ENCODE measurements at regions not wholly inside any gene's neighbourhood (a gene's known extent, or its start where the extent isn't known, plus 50 kb on each side); places are given as distances from the start of the nearest gene placed in this dataset.

DNA sequence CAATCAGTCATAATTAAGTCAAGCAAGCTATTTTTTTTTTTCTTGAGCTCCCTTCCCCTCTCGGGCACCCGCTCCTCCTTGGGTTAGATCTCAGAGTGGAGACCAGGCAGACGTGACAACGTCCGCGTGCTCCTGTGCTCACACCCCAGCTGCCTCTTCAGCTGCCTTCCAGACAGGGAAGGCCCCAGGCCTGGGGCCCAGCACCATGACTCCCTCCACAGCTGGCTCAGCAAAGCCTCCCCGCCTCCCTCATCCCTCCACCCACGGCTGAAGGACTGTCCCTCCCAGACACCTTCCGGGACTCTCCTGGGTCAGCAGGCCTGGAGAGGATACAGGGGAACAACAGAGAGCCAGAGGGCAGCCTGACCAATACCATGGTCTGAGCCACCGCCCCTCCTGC, 87.9 kb upstream of the LINGO1 start:
- no peaks in the 10 kb centered on the region for H3K4me1 ChIP-seq (ENCODE audit: insufficient read depth, low read length)
- no peak for FAIRE-seq
- no peak overlapping the region for H3K4me2 ChIP-seq (ENCODE audit: low read depth, low read length)
- intact Hi-C loops (cut with micrococcal nuclease; ENCODE audit: unreplicated experiment) = no loop called here
- H3K9ac ChIP-seq (ENCODE audit: insufficient read depth, low read depth, low read length) = no peak overlapping the region
- no peaks in the 10 kb centered on the region for H3K79me2 ChIP-seq (ENCODE audit: insufficient read depth, low read length)
- ChIA-PET POLR2A (no interaction called here), CTCF (ENCODE audit: low intra/inter-chr PET ratio, low total read pairs) (no interaction called here)
- H4K20me1 ChIP-seq (ENCODE audit: insufficient read depth, low read length) = no peaks in the 10 kb centered on the region
- WGBS (ENCODE audit: low lambda C conversion rate) = 47% methylated on average over 8 of the region's 10 CpGs
- H3K27me3 ChIP-seq (ENCODE audit: control insufficient read depth in 1 of 2, insufficient read depth in 2 of 2, low read length in 2 of 2) = peaks cover 4 to 17% of the 10 kb centered on the region in 2 experiments; a peak in 3 of 5 replicates
- ATAC-seq = no peak
- no peaks in the 10 kb centered on the region for H3K36me3 ChIP-seq (replicated peaks in 1 of 2; ENCODE audit: control insufficient read depth in 1 of 2, insufficient read depth in 2 of 2, low read length in 2 of 2)
- H3K4me3 ChIP-seq (replicated peaks in 1 of 3; ENCODE audit: insufficient read depth in 1 of 3, low read depth in 2 of 3, low read length in 3 of 3) = no peak overlapping the region
- H3K27ac ChIP-seq (ENCODE audit: extremely low read length, insufficient read depth, low read length) = no peak overlapping the region
- H2AFZ ChIP-seq (ENCODE audit: low read length) = no peak overlapping the region
- no peaks in the 10 kb centered on the region for H3K9me3 ChIP-seq (ENCODE audit: low read length)
- TF ChIP-seq TCF7L2 (IDR thresholded peaks at IDR 0.05; ENCODE audit: low read depth, low read length) (no peak), IRF2 (CRISPR knock-in tag; IDR thresholded peaks at IDR 0.05) (no peak), ZNF350 (CRISPR knock-in tag; IDR thresholded peaks at IDR 0.05; ENCODE audit: borderline replicate concordance, low read depth) (no peak), PITX1 (CRISPR knock-in tag; IDR thresholded peaks at IDR 0.05) (no peak), NPAS2 (CRISPR knock-in tag; IDR thresholded peaks at IDR 0.05; ENCODE audit: borderline replicate concordance) (no peak), FOXP1 (IDR thresholded peaks at IDR 0.05) (no peak), FOXP1 (CRISPR knock-in tag; IDR thresholded peaks at IDR 0.05) (no peak)
- TF ChIP-seq, protein P1, sequence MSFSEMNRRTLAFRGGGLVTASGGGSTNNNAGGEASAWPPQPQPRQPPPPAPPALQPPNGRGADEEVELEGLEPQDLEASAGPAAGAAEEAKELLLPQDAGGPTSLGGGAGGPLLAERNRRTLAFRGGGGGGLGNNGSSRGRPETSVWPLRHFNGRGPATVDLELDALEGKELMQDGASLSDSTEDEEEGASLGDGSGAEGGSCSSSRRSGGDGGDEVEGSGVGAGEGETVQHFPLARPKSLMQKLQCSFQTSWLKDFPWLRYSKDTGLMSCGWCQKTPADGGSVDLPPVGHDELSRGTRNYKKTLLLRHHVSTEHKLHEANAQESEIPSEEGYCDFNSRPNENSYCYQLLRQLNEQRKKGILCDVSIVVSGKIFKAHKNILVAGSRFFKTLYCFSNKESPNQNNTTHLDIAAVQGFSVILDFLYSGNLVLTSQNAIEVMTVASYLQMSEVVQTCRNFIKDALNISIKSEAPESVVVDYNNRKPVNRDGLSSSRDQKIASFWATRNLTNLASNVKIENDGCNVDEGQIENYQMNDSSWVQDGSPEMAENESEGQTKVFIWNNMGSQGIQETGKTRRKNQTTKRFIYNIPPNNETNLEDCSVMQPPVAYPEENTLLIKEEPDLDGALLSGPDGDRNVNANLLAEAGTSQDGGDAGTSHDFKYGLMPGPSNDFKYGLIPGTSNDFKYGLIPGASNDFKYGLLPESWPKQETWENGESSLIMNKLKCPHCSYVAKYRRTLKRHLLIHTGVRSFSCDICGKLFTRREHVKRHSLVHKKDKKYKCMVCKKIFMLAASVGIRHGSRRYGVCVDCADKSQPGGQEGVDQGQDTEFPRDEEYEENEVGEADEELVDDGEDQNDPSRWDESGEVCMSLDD (CRISPR knock-in tag; IDR thresholded peaks at IDR 0.05; ENCODE audit: borderline replicate concordance) = no peak
- TF ChIP-seq, protein P2, sequence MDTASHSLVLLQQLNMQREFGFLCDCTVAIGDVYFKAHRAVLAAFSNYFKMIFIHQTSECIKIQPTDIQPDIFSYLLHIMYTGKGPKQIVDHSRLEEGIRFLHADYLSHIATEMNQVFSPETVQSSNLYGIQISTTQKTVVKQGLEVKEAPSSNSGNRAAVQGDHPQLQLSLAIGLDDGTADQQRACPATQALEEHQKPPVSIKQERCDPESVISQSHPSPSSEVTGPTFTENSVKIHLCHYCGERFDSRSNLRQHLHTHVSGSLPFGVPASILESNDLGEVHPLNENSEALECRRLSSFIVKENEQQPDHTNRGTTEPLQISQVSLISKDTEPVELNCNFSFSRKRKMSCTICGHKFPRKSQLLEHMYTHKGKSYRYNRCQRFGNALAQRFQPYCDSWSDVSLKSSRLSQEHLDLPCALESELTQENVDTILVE (CRISPR knock-in tag; IDR thresholded peaks at IDR 0.05) = no peak
- BruUV-seq (replicated peaks) = no TSS peak
- in situ Hi-C loops (cut with HindIII; ENCODE audit: extremely low pct_ligation_motif_present, low pct_unique_long_range_greater_than_20kb) = no loop called here
- no peak for DNase-seq (ENCODE audit: low spot score)
